NB4 (cell line): ENCODE measurements at regions not wholly inside any gene's neighbourhood (a gene's known extent, or its start where the extent isn't known, plus 50 kb on each side); places are given as distances from the start of the nearest gene placed in this dataset.

Experiments used
- CTCF ChIP-seq: IDR thresholded peaks from one replicate; pipeline ENCODE4 v1.5.1; 2012; ENCODE audit warnings: low read depth, low read length
- MYC ChIP-seq: IDR thresholded peaks from 2 replicates; pipeline ENCODE4 v1.6.1; 2011; ENCODE audit warnings: low read depth, low read length
- POLR2A ChIP-seq: IDR thresholded peaks from 2 replicates; pipeline ENCODE4 v1.6.1; 2011; ENCODE audit warnings: mild to moderate bottlenecking; ENCODE audit not compliant: insufficient read length; ENCODE audit errors: extremely low read depth

GRCh38 chrX:18016941-18017340 lies 155.8 kb upstream of the RAI2 start:
- TF ChIP-seq CTCF (no peak), POLR2A (no peak), MYC (no peak)
